Esophagus muscularis mucosa (tissue), 4 donors: ENCODE measurements at regions not wholly inside any gene's neighbourhood (a gene's known extent, or its start where the extent isn't known, plus 50 kb on each side); places are given as distances from the start of the nearest gene placed in this dataset.
"Not testable (repeated sequence)": the region's sequence is repeated elsewhere in the genome, so short reads cannot be mapped to it uniquely, and the experiment has no call there.

Experiments used
- CTCF ChIP-seq, 3 experiments: fragments of 200-600 bp in 2 of 3; fragments of 450-650 bp in 1 of 3; sonication (generic) in 2 of 3; IDR thresholded peaks; one replicate each; pipeline ENCODE4 v1.5.1; 2017 to 2019; ENCODE audit warnings: antibody characterized with exemption in 3 of 3, mild to moderate bottlenecking in 2 of 3, moderate library complexity in 1 of 3
- EP300 ChIP-seq: sonication (generic); formaldehyde crosslinking; IDR thresholded peaks from one replicate; pipeline ENCODE4 v1.6.1; 2017; ENCODE audit warnings: antibody characterized with exemption
- POLR2A ChIP-seq: fragments of 450-650 bp; IDR thresholded peaks from one replicate; pipeline ENCODE4 v1.6.1; 2017; ENCODE audit warnings: antibody characterized with exemption, moderate library complexity, mild to moderate bottlenecking, low read depth
- POLR2AphosphoS5 ChIP-seq, 2 donors: sonication (generic); formaldehyde crosslinking; IDR thresholded peaks; one replicate each; pipeline ENCODE4 v1.6.1; 2017; ENCODE audit warnings: antibody characterized with exemption in 2 of 2

DNA sequence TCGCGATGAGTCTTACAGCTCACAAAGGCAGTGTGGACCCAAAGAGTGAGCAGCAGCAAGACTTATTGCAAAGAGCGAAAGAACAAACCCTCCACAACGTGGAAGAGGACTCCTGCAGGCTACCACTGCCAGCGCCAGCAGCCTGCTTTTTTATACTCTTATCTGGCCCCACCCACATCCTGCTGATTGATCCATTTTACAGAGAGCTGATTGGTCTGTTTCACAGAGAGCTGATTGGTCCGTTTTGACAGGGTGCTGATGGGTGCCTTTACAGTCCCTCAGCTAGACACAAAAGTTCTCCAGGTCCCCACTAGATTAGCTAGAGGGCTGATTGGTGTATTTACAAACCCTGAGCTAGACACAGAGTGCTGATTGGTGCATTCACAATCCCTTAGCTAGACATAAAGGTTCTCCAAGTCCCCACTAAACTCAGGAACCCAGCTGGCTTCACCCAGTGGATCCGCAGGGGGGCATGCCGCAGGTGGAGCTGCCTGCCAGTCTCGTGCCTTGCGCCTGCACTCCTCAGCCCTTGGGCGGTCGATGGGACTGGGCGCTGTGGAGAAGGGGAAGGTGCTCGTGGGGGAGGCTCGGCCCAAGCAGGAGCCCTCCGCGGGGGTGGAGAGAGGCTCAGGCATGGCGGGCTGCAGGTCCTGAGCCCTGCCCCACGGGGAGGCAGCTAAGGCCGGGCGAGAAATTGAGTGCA is 75.7 kb downstream of the QDPR start:
- not testable (repeated sequence) for TF ChIP-seq POLR2AphosphoS5 (IDR thresholded peaks at IDR 0.05); CTCF (IDR thresholded peaks at IDR 0.05); POLR2A; EP300
